Activated CD4-positive, alpha-beta memory T cell treated with anti-CD3 and anti-CD28 coated beads, Interleukin-2, amount 10 ng/mL, durations not matched to agents 7 days and 5 days (primary cell): ENCODE measurements at regions not wholly inside any gene's neighbourhood (a gene's known extent, or its start where the extent isn't known, plus 50 kb on each side); places are given as distances from the start of the nearest gene placed in this dataset.
"Not testable (repeated sequence)": the region's sequence is repeated elsewhere in the genome, so short reads cannot be mapped to it uniquely, and the experiment has no call there.

Source experiments
- CTCF ChIA-PET: fragments of 350-600 bp; sonication (Branson Sonifier 250); formaldehyde crosslinking; loops from one replicate; lab custom pipeline; 2021; ENCODE audit warnings: antibody characterized with exemption, inconsistent platforms; lab: Charles Lee
- POLR2A ChIA-PET: fragments of 350-600 bp; sonication (Branson Sonifier 250); formaldehyde crosslinking; loops from one replicate; lab custom pipeline; 2021; ENCODE audit warnings: antibody characterized with exemption; lab: Charles Lee
- DNase-seq: peaks from one replicate; pipeline ENCODE4 v3.0.0-alpha.2; 2020
- H3K27ac Mint-ChIP-seq: one replicate; pipeline ENCODE4 v1.8.0; 2021; ENCODE audit warnings: mild to moderate bottlenecking, mixed read lengths
- H3K27me3 Mint-ChIP-seq: one replicate; pipeline ENCODE4 v1.8.0; 2021; ENCODE audit warnings: mixed read lengths
- H3K36me3 Mint-ChIP-seq: one replicate; pipeline ENCODE4 v1.8.0; 2021; ENCODE audit warnings: low read depth, mixed read lengths
- H3K4me1 Mint-ChIP-seq: one replicate; pipeline ENCODE4 v1.8.0; 2021; ENCODE audit warnings: mixed read lengths
- H3K4me3 Mint-ChIP-seq: one replicate; pipeline ENCODE4 v1.8.0; 2021; ENCODE audit warnings: mild to moderate bottlenecking, mixed read lengths
- H3K9me3 Mint-ChIP-seq: one replicate; pipeline ENCODE4 v1.8.0; 2021; ENCODE audit warnings: mixed read lengths

DNA sequence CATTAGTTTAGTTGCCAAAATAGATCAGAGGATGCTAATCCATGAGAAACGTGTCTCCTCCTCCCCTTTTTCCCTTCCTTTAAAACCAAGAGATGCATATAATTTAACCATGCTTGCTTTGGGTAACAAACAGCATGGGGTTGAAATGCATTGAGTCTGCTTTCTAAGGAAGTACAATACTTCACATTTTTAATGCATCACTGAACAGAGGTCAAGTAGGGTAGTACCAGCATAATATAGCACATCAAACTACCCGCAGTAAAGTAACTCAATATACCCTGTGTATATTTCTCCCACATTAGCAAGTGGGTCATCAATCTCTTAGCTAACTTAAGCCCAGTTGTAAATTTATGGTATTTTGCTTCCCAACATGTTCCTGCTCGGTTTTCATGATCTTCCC, 239.3 kb upstream of the SEMA3C start:
- Mint-ChIP-seq H3K4me1 (no peaks in the 10 kb centered on the region), H3K27me3 (no peaks in the 10 kb centered on the region), H3K27ac (no peak overlapping the region), H3K36me3 (no peaks in the 10 kb centered on the region), H3K9me3 (peaks cover 9% of the 10 kb centered on the region), H3K4me3 (no peak overlapping the region)
- POLR2A ChIA-PET = no interaction called here
- DNase-seq = no peak
- CTCF ChIA-PET = no interaction called here

DNA sequence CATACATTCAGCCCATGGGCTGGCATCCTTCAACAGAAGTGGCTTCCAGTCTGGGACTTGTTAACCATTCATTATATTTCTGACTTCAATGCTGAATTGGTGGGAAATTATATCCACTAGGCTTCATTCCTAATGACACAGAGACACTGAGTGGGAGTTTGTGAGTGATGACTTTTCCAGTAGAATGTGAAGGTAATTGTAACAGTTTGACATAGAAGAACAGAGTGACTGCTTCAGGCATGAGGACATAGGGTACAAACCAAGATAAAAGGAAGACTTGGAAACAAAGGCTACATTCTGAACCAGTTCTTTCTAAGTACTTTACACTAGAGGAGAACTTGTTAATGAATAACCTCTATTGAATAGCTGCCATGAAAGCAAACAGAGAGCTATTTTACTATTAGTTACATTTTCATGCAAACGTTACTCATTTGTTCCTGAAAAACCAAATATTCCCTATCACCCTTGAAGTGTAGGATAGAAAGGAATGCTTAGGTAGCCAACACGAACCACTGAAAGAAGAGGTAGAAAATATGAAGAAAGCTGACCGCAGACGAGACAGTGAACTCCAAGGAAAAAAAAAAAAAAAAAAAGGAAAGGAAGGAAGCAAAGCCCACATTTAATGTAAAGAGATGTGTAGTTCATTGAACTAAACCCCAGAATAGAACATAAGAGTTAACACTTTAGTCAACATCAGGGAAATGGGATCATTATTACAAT, 237.0 kb upstream of the SEMA3C start:
- no peaks in the 10 kb centered on the region for H3K27me3 Mint-ChIP-seq
- no peaks in the 10 kb centered on the region for H3K36me3 Mint-ChIP-seq
- H3K4me3 Mint-ChIP-seq = no peak overlapping the region
- DNase-seq = no peak
- no peak overlapping the region for H3K27ac Mint-ChIP-seq
- ChIA-PET POLR2A (no interaction called here), CTCF (no interaction called here)
- H3K4me1 Mint-ChIP-seq = no peaks in the 10 kb centered on the region
- H3K9me3 Mint-ChIP-seq = no peaks in the 10 kb centered on the region

DNA sequence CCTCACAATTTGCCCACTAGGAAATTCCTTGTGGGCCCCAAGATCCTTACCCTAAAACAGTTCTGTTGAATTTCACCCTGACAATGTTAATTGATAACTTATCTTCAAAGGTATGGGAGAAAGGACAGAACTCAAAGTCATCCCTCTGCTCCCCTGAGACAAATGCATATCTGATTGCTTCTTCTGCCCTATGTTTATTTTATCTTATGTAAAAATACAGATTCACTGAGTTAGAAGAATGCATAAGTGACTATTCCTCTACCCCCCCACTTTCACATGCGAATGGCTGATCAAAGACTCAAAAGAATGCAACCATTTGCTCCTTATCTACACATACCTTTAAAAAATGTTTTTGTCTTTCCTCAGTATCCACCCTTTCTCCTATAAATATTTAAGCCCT, 235.7 kb upstream of the SEMA3C start:
- no peaks in the 10 kb centered on the region for H3K27me3 Mint-ChIP-seq
- ChIA-PET POLR2A (no interaction called here), CTCF (no interaction called here)
- H3K27ac Mint-ChIP-seq = no peak overlapping the region
- no peaks in the 10 kb centered on the region for H3K4me1 Mint-ChIP-seq
- no peaks in the 10 kb centered on the region for H3K9me3 Mint-ChIP-seq
- DNase-seq = no peak
- H3K4me3 Mint-ChIP-seq = no peak overlapping the region
- no peaks in the 10 kb centered on the region for H3K36me3 Mint-ChIP-seq

DNA sequence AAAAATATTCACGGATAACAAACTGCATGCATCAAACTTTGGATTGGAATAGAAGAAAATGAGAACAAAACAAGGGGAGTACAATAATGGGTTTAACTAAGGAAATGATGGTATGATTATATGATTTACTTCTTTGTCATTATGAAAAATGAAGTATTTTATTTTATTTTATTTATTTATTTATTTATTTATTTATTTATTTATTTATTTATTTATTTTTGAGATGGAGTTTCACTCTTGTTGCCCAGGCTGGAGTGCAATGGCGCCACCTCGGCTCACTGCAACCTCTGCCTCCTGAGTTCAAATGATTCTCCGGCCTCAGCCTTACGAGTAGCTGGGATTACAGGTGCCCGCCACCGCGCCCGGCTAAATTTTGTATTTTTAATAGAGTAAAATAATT, 234.1 kb upstream of the SEMA3C start:
- H3K9me3 Mint-ChIP-seq, POLR2A ChIA-PET, H3K27ac Mint-ChIP-seq, H3K4me1 Mint-ChIP-seq, H3K27me3 Mint-ChIP-seq, H3K4me3 Mint-ChIP-seq, CTCF ChIA-PET, DNase-seq, H3K36me3 Mint-ChIP-seq: not testable (repeated sequence)

DNA sequence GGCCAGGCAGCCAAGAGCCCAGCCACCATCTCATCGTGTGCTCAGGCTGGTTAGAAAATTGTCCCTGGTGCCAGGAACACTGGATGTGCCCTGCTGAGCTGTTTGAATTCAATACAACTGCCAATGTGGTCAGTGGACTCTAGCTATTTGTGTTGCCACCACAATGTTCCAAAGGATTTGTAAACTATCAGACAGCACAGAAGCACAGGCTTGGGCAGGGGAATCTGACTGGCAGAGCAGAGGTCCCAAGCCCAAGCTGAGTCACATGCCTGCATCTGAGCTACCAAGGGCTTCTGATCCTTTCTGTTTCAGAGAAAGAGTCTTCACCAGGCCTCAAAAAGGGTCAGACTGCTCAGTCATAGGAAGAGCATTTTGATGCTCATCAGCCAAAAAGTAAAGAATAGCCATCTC, 232.1 kb upstream of the SEMA3C start:
- Mint-ChIP-seq H3K9me3 (peaks cover 4% of the 10 kb centered on the region), H3K27me3 (no peaks in the 10 kb centered on the region), H3K27ac (no peak overlapping the region), H3K4me3 (no peak overlapping the region), H3K36me3 (no peaks in the 10 kb centered on the region), H3K4me1 (no peaks in the 10 kb centered on the region)
- DNase-seq = no peak
- CTCF ChIA-PET = interaction anchor here (0.6 kb wide), 1 partner anchor 181 kb away, joined by 3 read pairs; no protein-coding TSS in a partner anchor
- POLR2A ChIA-PET = no interaction called here

DNA sequence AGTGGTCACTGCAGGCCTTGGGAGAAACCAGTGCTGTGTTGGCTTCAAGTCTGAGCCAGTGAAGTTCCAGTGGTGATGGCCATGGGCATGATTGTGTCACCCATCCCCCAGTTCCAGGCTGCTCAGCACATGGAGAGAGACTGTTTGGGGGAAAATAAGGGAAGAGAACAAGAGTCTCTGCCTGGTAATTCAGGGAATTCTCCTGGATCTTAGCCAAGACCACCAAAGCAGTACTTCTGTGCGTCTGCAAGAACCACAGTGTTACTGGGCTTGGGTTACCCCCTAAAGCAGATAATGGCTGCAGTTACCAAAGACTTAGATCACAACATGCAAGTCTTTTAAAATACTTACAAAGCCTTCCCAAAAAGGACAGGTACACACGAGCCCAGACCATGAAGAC, 225.0 kb upstream of the SEMA3C start:
- Mint-ChIP-seq H3K27me3 (no peaks in the 10 kb centered on the region), H3K36me3 (no peaks in the 10 kb centered on the region), H3K27ac (no peak overlapping the region), H3K9me3 (peaks cover 23% of the 10 kb centered on the region), H3K4me3 (no peak overlapping the region), H3K4me1 (no peaks in the 10 kb centered on the region)
- CTCF ChIA-PET = no interaction called here
- DNase-seq = no peak
- POLR2A ChIA-PET = no interaction called here

DNA sequence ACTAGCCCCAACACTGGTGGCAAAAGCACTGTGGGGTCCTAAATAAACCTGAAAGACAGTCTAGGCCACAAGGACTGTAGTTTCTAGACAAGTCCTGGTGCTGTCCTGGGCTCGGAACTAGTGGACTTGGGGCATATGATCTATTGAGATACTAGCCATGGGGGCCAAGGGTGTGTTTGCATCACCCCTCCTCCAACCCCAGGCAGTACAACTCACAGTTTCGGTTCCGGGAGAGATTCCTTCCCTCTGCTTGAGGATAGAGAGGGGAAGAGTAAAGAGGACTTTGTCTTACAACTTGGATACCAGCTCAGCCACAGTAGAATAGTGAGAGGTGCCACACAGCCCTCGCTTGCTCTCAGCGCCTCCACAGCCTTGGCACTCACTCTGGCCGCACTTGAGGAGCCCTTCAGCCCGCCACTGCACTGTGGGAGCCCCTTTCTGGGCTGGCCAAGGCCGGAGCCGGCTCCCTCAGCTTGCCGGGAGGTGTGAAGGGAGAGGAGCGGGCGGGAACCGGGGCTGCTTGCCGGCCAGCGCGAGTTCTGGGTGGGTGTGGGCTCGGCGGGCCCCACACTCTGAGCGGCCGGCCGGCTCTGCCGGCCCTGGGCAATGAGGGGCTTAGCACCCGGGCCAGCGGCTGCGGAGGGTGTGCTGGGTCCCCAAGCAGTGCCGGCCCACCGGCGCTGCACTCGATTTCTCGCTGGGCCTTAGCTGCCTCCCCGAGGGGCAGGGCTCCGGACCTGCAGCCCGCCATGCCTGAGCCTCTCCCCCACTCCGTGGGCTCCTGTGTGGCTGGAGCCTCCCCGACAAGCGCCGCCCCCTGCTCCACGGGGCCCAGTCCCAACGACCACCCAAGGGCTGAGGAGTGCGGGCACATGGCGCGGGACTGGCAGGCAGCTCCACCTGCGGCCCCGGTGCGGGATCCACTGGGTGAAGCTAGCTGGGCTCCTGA, 222.7 kb upstream of the SEMA3C start:
- DNase-seq, POLR2A ChIA-PET, H3K27ac Mint-ChIP-seq, H3K27me3 Mint-ChIP-seq, CTCF ChIA-PET, H3K36me3 Mint-ChIP-seq, H3K4me1 Mint-ChIP-seq, H3K4me3 Mint-ChIP-seq: not testable (repeated sequence)
- H3K9me3 Mint-ChIP-seq = peaks cover 23% of the 10 kb centered on the region

DNA sequence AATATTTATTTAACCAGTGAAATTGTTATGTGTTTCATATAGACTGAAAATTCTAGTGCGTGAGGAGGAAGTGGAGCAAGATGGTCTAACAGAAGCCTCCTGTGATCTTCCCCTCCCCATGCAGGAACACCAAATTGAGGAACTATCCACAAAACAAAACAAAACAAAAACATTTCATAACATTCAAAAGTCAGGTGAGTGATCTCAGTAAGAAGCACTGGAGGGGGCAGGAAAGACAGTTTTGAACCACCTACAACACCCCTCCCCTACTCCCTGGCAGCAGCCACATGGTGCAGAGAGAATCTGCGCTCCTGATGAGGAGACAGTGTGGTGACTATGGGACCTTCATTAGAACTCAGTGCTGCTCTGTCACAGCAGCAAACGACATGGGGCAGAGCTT, 221.9 kb upstream of the SEMA3C start:
- no peaks in the 10 kb centered on the region for H3K36me3 Mint-ChIP-seq

DNA sequence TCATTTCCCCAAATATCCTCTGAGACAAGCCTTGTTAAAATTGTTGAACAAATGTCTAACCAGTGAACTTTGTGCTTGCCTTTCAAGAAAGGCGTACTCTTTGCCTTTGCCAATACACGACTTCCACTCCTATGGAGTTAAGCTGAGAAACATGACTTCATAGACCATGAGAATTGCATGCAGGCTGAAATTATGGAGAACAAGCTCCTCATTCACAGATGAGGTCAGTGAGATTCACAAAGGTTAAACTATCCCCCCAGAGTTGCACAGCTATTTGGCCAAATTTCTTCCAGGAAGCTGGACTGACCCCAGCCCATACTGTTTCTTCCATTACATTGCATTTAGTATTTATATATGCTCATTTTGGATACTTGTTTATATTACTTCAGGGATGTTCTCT, 221.4 kb upstream of the SEMA3C start:
- POLR2A ChIA-PET = no interaction called here
- no peaks in the 10 kb centered on the region for H3K27me3 Mint-ChIP-seq
- no peaks in the 10 kb centered on the region for H3K4me1 Mint-ChIP-seq
- H3K4me3 Mint-ChIP-seq = no peak overlapping the region
- peaks cover 14% of the 10 kb centered on the region for H3K9me3 Mint-ChIP-seq
- DNase-seq = no peak
- no peak overlapping the region for H3K27ac Mint-ChIP-seq
- no peaks in the 10 kb centered on the region for H3K36me3 Mint-ChIP-seq
- CTCF ChIA-PET = no interaction called here

More for the DNA sequence above, 221.9 kb upstream of the SEMA3C start:
- ChIA-PET POLR2A (no interaction called here), CTCF (no interaction called here)
- H3K4me3 Mint-ChIP-seq = no peak overlapping the region
- H3K27me3 Mint-ChIP-seq = no peaks in the 10 kb centered on the region
- peaks cover 18% of the 10 kb centered on the region for H3K9me3 Mint-ChIP-seq
- DNase-seq = no peak
- H3K27ac Mint-ChIP-seq = no peak overlapping the region
- H3K4me1 Mint-ChIP-seq = no peaks in the 10 kb centered on the region

DNA sequence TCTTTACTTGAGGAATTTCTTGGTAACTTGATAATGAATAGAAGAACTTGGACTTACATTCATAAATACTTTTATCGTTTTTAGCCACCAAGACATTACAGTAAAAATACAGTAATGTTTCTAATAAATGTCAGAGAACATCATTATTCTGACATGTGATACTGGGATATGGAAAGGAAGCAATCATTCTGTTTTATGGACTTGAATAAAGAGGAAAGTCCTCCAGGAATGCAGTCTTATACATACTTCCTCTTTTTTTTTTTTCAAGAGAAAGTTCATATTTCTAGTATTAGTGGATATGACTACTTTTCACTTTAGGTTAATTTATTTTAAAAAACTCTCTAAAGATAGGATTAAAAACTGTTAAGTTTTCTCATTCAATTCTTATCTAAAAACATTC, 220.0 kb upstream of the SEMA3C start:
- DNase-seq = no peak
- POLR2A ChIA-PET = no interaction called here
- CTCF ChIA-PET = no interaction called here
- Mint-ChIP-seq H3K27me3 (no peaks in the 10 kb centered on the region), H3K27ac (no peak overlapping the region), H3K4me1 (no peaks in the 10 kb centered on the region), H3K36me3 (no peaks in the 10 kb centered on the region), H3K9me3 (peaks cover 6% of the 10 kb centered on the region), H3K4me3 (no peak overlapping the region)

DNA sequence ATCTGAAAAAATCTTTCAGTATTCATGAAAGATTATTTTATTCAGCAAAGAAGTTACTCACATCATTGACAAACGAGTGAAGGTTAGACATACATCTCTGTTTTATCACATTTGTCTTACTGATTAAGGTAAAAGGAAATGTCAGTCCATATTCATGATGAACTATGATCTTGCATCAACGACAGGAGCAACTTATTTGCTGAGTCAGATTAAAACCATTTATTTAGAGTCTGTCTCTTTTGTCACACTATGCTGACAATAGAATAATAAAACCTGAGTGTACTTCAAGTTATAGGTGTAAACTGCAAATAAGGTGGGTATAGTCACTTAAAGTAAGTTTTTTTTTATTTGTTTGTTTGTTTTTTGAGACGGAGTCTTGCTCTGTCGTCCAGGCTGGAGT, 216.5 kb upstream of the SEMA3C start:
- H3K27ac Mint-ChIP-seq = no peak overlapping the region
- no peaks in the 10 kb centered on the region for H3K36me3 Mint-ChIP-seq
- H3K9me3 Mint-ChIP-seq = peaks cover 2% of the 10 kb centered on the region
- no peaks in the 10 kb centered on the region for H3K4me1 Mint-ChIP-seq
- no peak overlapping the region for H3K4me3 Mint-ChIP-seq
- CTCF ChIA-PET = no interaction called here
- H3K27me3 Mint-ChIP-seq = no peaks in the 10 kb centered on the region
- no peak for DNase-seq
- POLR2A ChIA-PET = no interaction called here

DNA sequence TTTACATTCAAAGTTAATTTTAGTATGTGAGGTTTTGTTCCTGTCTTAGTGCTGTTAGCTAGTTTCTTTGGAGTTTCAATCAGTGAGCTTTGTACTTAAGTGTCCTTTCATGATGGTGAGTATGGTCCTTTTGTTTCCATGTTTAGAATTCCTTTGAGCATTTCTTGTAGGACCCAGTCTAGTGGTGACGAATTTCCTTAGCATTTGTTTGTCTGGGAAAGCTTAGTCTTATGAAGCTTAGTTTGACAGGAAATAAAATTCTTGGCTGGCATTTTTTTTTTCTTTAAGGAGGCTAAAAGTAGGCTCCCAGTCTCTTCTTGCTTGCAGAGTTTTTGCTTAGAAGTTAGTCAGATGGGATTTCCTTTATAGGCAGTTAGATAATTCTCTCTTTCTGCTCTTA, 209.2 kb upstream of the SEMA3C start:
- H3K4me3 Mint-ChIP-seq = no peak overlapping the region

DNA sequence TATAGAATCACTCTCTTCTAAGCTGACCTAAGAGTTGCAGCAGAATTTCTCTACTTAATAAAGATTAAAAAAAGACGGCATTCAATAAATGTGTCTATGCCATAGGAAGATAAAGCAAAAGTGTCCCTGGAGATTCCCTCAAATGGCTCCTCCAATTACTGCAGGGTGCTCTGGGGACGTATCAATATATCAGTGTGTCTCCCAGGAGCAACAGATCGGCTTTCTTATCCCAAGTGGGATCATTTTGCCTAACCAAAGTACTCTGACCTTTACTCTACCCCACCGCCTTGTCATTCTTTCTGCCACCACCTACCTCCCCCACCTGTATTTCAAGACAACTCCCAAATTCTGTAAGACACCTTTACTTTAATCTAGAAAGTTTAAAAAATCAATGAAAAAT, 202.0 kb upstream of the SEMA3C start:
- POLR2A ChIA-PET = no interaction called here
- H3K4me3 Mint-ChIP-seq = no peak overlapping the region

More for the DNA sequence above, 209.2 kb upstream of the SEMA3C start:
- no peak for DNase-seq
- H3K4me1 Mint-ChIP-seq = no peaks in the 10 kb centered on the region
- H3K27me3 Mint-ChIP-seq = no peaks in the 10 kb centered on the region
- H3K9me3 Mint-ChIP-seq = peaks cover 29% of the 10 kb centered on the region
- H3K27ac Mint-ChIP-seq = no peak overlapping the region
- POLR2A ChIA-PET = no interaction called here
- no peaks in the 10 kb centered on the region for H3K36me3 Mint-ChIP-seq
- CTCF ChIA-PET = no interaction called here

More for the DNA sequence above, 202.0 kb upstream of the SEMA3C start:
- Mint-ChIP-seq H3K4me1 (no peaks in the 10 kb centered on the region), H3K36me3 (no peaks in the 10 kb centered on the region), H3K27me3 (no peaks in the 10 kb centered on the region), H3K27ac (no peak overlapping the region), H3K9me3 (peaks cover 12% of the 10 kb centered on the region)
- DNase-seq = no peak
- CTCF ChIA-PET = no interaction called here
